ENCODE measurements at regions not wholly inside any gene's neighbourhood (a gene's known extent, or its start where the extent isn't known, plus 50 kb on each side); places are given as distances from the start of the nearest gene placed in this dataset.
"Not testable (repeated sequence)": the region's sequence is repeated elsewhere in the genome, so short reads cannot be mapped to it uniquely, and the experiment has no call there.

GRCh38 chr14:105884192-105884807 lies 357.9 kb downstream of the TMEM121 start:
- DNase-seq: not testable (repeated sequence)

GRCh38 chr14:105884808-105885281 lies 358.5 kb downstream of the TMEM121 start:
- no peak for DNase-seq

GRCh38 chr14:105885561-105886320 lies 359.4 kb downstream of the TMEM121 start:
- no peak for DNase-seq

- DNase-seq: not testable (repeated sequence)
These were observed 360.4 kb downstream of the TMEM121 start for GRCh38 chr14:105886791-105887191.

GRCh38 chr14:105887692-105888091 lies 361.3 kb downstream of the TMEM121 start:
- no peak for DNase-seq

GRCh38 chr14:105888151-105888550 lies 361.8 kb downstream of the TMEM121 start:
- DNase-seq: no peak

- no peak for DNase-seq
These were observed 362.6 kb downstream of the TMEM121 start for GRCh38 chr14:105888784-105889665.

- no peak for DNase-seq
These were observed 363.5 kb downstream of the TMEM121 start for GRCh38 chr14:105889666-105890473.

- no peak for DNase-seq
These were observed 364.3 kb downstream of the TMEM121 start for GRCh38 chr14:105890474-105891220.

- no peak for DNase-seq
These were observed 364.8 kb downstream of the TMEM121 start for GRCh38 chr14:105891221-105891602.

GRCh38 chr14:105891631-105892452 lies 365.5 kb downstream of the TMEM121 start:
- no peak for DNase-seq

GRCh38 chr14:105892453-105893441 lies 366.4 kb downstream of the TMEM121 start:
- DNase-seq: not testable (repeated sequence)

- DNase-seq: not testable (repeated sequence)
These were observed 367.3 kb downstream of the TMEM121 start for GRCh38 chr14:105893686-105894085.

- DNase-seq: no peak
These were observed 368.0 kb downstream of the TMEM121 start for GRCh38 chr14:105894125-105894977.

GRCh38 chr14:105894978-105895881 lies 368.8 kb downstream of the TMEM121 start:
- no peak for DNase-seq

- DNase-seq: not testable (repeated sequence)
These were observed 369.8 kb downstream of the TMEM121 start for GRCh38 chr14:105896206-105896605.
